Caco-2 (cell line): ENCODE measurements at regions not wholly inside any gene's neighbourhood (a gene's known extent, or its start where the extent isn't known, plus 50 kb on each side); places are given as distances from the start of the nearest gene placed in this dataset.

ENCODE experiments used
- BruUV-seq: library from RNA; stranded (reverse); fragments of 400-500 nt; replicated peaks from 2 replicates; lab custom pipeline; 2021; lab: Mats Ljungman, UMichigan
- CTCF ChIA-PET: fragments of 300-600 bp; sonication (Branson Sonifier 250); formaldehyde crosslinking; loops from one replicate; lab custom pipeline; 2022; ENCODE audit warnings: antibody characterized with exemption; lab: Charles Lee
- POLR2A ChIA-PET: fragments of 300-600 bp; sonication (Branson Sonifier 250); formaldehyde crosslinking; loops from one replicate; lab custom pipeline; 2022; ENCODE audit warnings: antibody characterized with exemption; lab: Charles Lee
- DNase-seq, 2 experiments: peaks; one replicate each; pipeline versions ENCODE4 v3.0.0 to v3.0.0-alpha.2; 2020 to 2022
- H3K27me3 ChIP-seq: replicated peaks from 2 replicates; pipeline ENCODE4 v1.6.0; 2011; ENCODE audit warnings: low read length; ENCODE audit not compliant: control insufficient read depth, insufficient read depth
- H3K36me3 ChIP-seq: 2 replicates; pipeline ENCODE4 v1.5.1; 2011; ENCODE audit warnings: low read length; ENCODE audit not compliant: control insufficient read depth, insufficient read depth
- H3K4me1 ChIP-seq: fragments of 250-450 bp; sonication (Bioruptor Pico); 2 replicates; pipeline ENCODE4 v1.5.1; 2020; ENCODE audit warnings: mild to moderate bottlenecking
- H3K4me3 ChIP-seq: 2 replicates; pipeline ENCODE4 v1.5.1; 2011; ENCODE audit warnings: low read depth, mild to moderate bottlenecking, control low read depth, low read length
- H3K9me3 ChIP-seq: fragments of 250-450 bp; sonication (Bioruptor Pico); 2 replicates; pipeline ENCODE4 v1.5.1; 2020; ENCODE audit warnings: mild to moderate bottlenecking, moderate library complexity
- H3K27ac Mint-ChIP-seq: one replicate; pipeline ENCODE4 v1.8.0; 2022; ENCODE audit warnings: mixed read lengths; ENCODE audit not compliant: unreplicated experiment
- H3K27me3 Mint-ChIP-seq: one replicate; pipeline ENCODE4 v1.8.0; 2022; ENCODE audit warnings: mixed read lengths; ENCODE audit not compliant: insufficient read depth, unreplicated experiment
- H3K36me3 Mint-ChIP-seq: one replicate; pipeline ENCODE4 v1.8.0; 2022; ENCODE audit warnings: mild to moderate bottlenecking, mixed read lengths; ENCODE audit not compliant: insufficient read depth, unreplicated experiment
- H3K4me1 Mint-ChIP-seq: one replicate; pipeline ENCODE4 v1.8.0; 2022; ENCODE audit warnings: low read depth, mixed read lengths; ENCODE audit not compliant: unreplicated experiment
- H3K4me3 Mint-ChIP-seq: one replicate; pipeline ENCODE4 v1.8.0; 2022; ENCODE audit warnings: mild to moderate bottlenecking, moderate library complexity, mixed read lengths; ENCODE audit not compliant: unreplicated experiment
- H3K9me3 Mint-ChIP-seq: one replicate; pipeline ENCODE4 v1.8.0; 2022; ENCODE audit warnings: mixed read lengths; ENCODE audit not compliant: unreplicated experiment
- CTCF ChIP-seq, 2 experiments: fragments of 200-600 bp in 1 of 2; IDR thresholded peaks; 1 replicate in 1 of 2; 2 replicates in 1 of 2; pipeline versions ENCODE4 v1.5.1 to v1.8.0; 2011 to 2022; ENCODE audit warnings: antibody characterized with exemption in 1 of 2, control low read depth in 1 of 2, inconsistent platforms in 1 of 2, low read depth in 1 of 2, low read length in 1 of 2, mild to moderate bottlenecking in 1 of 2, moderate library complexity in 1 of 2; ENCODE audit not compliant: insufficient read depth in 1 of 2, severe bottlenecking in 1 of 2, unreplicated experiment in 1 of 2
- intact Hi-C: fragments of 100-400 bp; cut with micrococcal nuclease; formaldehyde crosslinking; loops from one replicate; pipeline ENCODE4 v1.10.0; 2022; ENCODE audit not compliant: unreplicated experiment

DNA sequence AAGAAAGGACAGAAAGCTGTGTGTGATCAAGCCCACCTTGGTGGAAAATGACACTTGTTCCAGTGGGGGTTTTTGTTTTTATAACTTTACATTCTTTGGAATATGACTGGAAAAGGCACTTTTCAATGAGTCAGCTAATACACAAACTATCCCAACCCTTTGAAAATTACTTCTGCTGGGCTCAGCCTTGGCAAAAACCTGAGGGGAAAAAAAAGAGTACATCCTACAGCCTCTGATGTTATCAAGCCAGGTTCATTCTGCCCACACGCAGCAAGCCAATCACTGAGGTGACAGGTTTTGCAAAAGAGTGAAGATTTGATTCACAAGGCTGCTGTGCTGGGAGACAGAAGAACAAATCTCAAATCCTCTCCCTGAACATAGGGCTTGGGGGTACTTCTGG is 484.5 kb upstream of the ERCC4 start:
- no peaks in the 10 kb centered on the region for H3K27me3 Mint-ChIP-seq

GRCh38 chr16:13435873-13436474 is 484.0 kb upstream of the ERCC4 start:
- Mint-ChIP-seq H3K27ac (peak overlapping the region; percentile 45), H3K9me3 (no peaks in the 10 kb centered on the region), H3K36me3 (no peaks in the 10 kb centered on the region), H3K4me3 (no peak overlapping the region), H3K4me1 (no peaks in the 10 kb centered on the region), H3K27me3 (no peaks in the 10 kb centered on the region)
- intact Hi-C loops = no loop called here
- Histone ChIP-seq H3K4me3 (no peak overlapping the region), H3K9me3 (no peaks in the 10 kb centered on the region), H3K4me1 (no peaks in the 10 kb centered on the region), H3K27me3 (no peaks in the 10 kb centered on the region), H3K36me3 (no peaks in the 10 kb centered on the region)
- DNase-seq = no peak
- TF ChIP-seq CTCF (IDR thresholded peaks at IDR 0.05; ENCODE audit: insufficient read depth in 1 of 2, low read depth in 1 of 2, low read length in 1 of 2, severe bottlenecking in 1 of 2, unreplicated experiment in 1 of 2) = no peak
- ChIA-PET POLR2A (no interaction called here), CTCF (no interaction called here)
- no TSS peak for BruUV-seq

More for the DNA sequence above, 484.5 kb upstream of the ERCC4 start:
- no TSS peak for BruUV-seq
- Histone ChIP-seq H3K4me1 (no peaks in the 10 kb centered on the region), H3K4me3 (no peak overlapping the region), H3K9me3 (no peaks in the 10 kb centered on the region), H3K36me3 (no peaks in the 10 kb centered on the region), H3K27me3 (no peaks in the 10 kb centered on the region)
- Mint-ChIP-seq H3K4me3 (no peak overlapping the region), H3K4me1 (no peaks in the 10 kb centered on the region), H3K27ac (no peak overlapping the region), H3K9me3 (no peaks in the 10 kb centered on the region), H3K36me3 (no peaks in the 10 kb centered on the region)
- CTCF ChIA-PET = no interaction called here
- DNase-seq = no peak
- POLR2A ChIA-PET = no interaction called here
- no peak for TF ChIP-seq CTCF (IDR thresholded peaks at IDR 0.05; ENCODE audit: insufficient read depth in 1 of 2, low read depth in 1 of 2, low read length in 1 of 2, severe bottlenecking in 1 of 2, unreplicated experiment in 1 of 2)
- intact Hi-C loops = no loop called here

GRCh38 chr16:13436641-13437412 is 483.1 kb upstream of the ERCC4 start:
- no peaks in the 10 kb centered on the region for H3K36me3 Mint-ChIP-seq
- Histone ChIP-seq H3K4me3 (no peak overlapping the region), H3K36me3 (no peaks in the 10 kb centered on the region), H3K9me3 (no peaks in the 10 kb centered on the region), H3K27me3 (no peaks in the 10 kb centered on the region), H3K4me1 (no peaks in the 10 kb centered on the region)
- no peaks in the 10 kb centered on the region for H3K9me3 Mint-ChIP-seq
- CTCF ChIA-PET = no interaction called here
- H3K4me1 Mint-ChIP-seq = no peaks in the 10 kb centered on the region
- BruUV-seq = no TSS peak
- intact Hi-C loops = no loop called here
- POLR2A ChIA-PET = no interaction called here
- no peaks in the 10 kb centered on the region for H3K27me3 Mint-ChIP-seq
- no peak for TF ChIP-seq CTCF (IDR thresholded peaks at IDR 0.05; ENCODE audit: insufficient read depth in 1 of 2, low read depth in 1 of 2, low read length in 1 of 2, severe bottlenecking in 1 of 2, unreplicated experiment in 1 of 2)
- H3K4me3 Mint-ChIP-seq = no peak overlapping the region
- H3K27ac Mint-ChIP-seq = peak overlapping the region; percentile 45
- peak in 1 of 2 experiments; percentile 3 for DNase-seq
